Erythroblast (primary cell): ENCODE measurements at regions not wholly inside any gene's neighbourhood (a gene's known extent, or its start where the extent isn't known, plus 50 kb on each side); places are given as distances from the start of the nearest gene placed in this dataset.

Experiments used
- DNase-seq, 2 experiments: peaks; one replicate each; lab custom pipeline; 2025; lab: John Stamatoyannopoulos, UW
- GATA1 ChIP-seq: IDR thresholded peaks from 2 replicates; pipeline ENCODE4 v1.6.1; 2011; ENCODE audit warnings: low read depth, mild to moderate bottlenecking, control low read depth, low read length, moderate library complexity
- POLR2A ChIP-seq: IDR thresholded peaks from 2 replicates; pipeline ENCODE4 v1.6.1; 2011; ENCODE audit warnings: mild to moderate bottlenecking, low read length

- DNase-seq: no peak
- TF ChIP-seq POLR2A (no peak), GATA1 (no peak)
Measured at GRCh38 chr1:82540006-82540405, 739.3 kb downstream of the ADGRL2 start.

DNA sequence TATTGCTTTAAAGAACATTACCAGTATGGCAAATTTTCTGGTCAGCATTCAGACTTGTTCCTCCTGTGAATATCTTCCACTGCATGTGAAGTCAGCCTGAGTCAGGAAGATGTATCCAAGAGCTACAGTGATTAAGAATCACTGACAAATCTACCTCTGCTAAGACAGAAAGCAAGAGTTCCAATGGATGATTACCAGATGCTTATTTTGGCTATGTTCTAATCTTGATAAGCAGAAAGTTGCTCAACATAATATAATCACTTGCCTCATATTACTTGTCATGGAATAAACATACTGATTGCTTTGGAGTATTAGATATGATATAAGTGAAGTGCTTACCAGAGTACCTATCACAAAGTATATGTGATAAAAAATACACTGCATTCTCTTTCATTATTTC, 738.1 kb downstream of the ADGRL2 start:
- no peak for TF ChIP-seq GATA1
- no peak for TF ChIP-seq POLR2A
- no peak for DNase-seq

- TF ChIP-seq GATA1: no peak
- TF ChIP-seq POLR2A: no peak
- DNase-seq: no peak
Measured at GRCh38 chr1:82534996-82535395, 734.3 kb downstream of the ADGRL2 start.

DNA sequence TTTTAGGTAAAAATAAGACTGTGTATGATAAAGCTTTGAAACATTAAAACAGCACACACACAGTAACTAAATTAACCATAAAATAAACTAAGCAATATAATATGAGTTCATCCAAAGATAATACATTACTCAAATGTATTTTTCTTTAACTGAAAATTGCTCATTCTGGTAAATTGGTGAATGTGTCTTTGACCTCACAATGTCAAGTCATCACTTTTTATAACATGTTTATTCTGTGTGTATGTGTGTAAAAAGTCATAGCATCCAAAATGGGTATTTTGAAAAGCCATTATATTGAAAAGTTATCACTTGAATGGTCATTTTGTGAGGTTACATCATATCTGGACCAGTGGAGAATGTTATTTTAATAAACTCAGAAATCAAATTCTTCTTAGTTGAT, 724.6 kb downstream of the ADGRL2 start:
- DNase-seq: no peak
- TF ChIP-seq POLR2A: no peak
- TF ChIP-seq GATA1: no peak

DNA sequence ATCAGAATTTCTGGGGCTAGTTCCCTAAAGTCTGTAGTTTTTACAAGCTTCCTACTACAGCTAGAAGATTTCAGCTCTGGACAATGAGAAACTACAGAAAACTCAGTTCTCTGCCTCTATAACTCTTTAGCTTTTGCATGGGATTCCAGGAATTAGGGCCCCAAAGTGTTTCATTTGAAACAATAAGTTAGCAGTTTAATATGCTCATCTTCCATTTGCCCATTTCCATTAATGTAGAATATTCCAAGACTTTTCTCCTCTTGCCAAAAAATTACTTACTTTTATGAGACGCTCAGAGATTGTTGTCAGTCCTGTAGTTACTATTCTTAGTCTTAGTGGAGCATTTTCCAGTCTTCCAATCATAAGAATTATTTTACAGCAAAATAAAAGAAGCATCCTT, 719.9 kb downstream of the ADGRL2 start:
- no peak for DNase-seq
- TF ChIP-seq GATA1 (no peak), POLR2A (no peak)

DNA sequence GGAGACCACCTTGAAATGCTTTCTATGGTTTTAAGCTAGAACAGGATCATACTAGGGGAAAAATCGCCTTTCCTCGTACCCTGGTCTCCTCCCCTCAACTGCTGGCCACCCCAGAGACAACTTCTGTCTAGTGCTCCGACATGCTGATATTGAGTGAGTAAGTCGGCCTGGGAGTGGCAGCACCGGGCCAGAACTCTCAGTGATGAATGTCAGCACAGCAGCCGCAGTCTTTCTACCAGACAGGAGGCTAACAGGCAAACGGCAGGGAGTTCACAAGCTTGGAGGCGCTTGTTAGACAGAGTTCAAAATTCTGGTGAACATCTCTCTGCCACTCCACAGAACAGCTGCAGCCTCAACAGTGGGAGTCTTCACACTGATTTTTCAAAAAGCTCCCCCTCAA, 716.9 kb downstream of the ADGRL2 start:
- DNase-seq: no peak
- no peak for TF ChIP-seq POLR2A
- TF ChIP-seq GATA1: no peak

DNA sequence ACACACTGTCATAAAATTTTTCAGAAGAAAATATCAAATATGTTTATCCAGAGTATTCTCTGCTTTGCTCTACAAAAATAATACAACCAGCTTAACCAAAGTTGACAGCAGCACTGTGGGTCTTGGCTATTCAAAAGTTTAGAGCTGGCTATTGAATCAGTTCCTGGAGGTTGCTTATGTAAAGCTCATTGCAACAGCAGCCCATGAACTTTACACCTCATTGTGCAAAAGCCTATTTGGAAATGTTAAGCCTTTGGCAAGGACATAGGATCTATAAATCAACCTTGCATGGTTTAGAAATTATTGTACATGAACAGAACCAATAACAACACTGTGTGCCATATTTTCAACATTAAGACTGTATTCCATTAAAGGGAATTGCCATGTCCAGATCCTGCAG, 714.9 kb downstream of the ADGRL2 start:
- TF ChIP-seq POLR2A (no peak), GATA1 (no peak)
- DNase-seq: no peak

GRCh38 chr1:82511441-82511840, 710.7 kb downstream of the ADGRL2 start:
- TF ChIP-seq POLR2A (no peak), GATA1 (no peak)
- no peak for DNase-seq

- TF ChIP-seq POLR2A: no peak
- TF ChIP-seq GATA1: no peak
- DNase-seq: no peak
Measured at GRCh38 chr1:82510431-82510830, 709.7 kb downstream of the ADGRL2 start.

GRCh38 chr1:82507011-82507410, 706.3 kb downstream of the ADGRL2 start:
- TF ChIP-seq POLR2A (no peak), GATA1 (no peak)
- no peak for DNase-seq

DNA sequence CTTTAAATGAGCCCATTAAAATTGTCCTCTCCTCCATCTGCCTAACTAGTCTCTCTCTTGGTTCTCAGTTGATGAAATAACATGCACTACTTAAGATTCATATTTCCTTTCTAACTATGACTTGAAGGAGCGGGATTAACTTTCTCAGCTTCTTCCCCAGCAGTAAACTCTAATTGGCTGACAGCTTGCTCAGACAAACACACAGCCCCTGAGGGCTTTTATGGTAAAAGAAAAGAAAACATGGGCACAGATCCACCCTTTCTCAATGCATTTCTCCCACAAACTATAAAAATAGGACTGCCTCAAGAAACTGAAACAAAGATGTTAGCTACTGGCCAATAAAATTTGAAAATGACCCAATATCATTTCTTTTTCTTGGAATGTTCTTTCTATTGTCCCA, 703.1 kb downstream of the ADGRL2 start:
- DNase-seq: no peak
- TF ChIP-seq POLR2A: no peak
- TF ChIP-seq GATA1: no peak

GRCh38 chr1:82499022-82499421, 698.3 kb downstream of the ADGRL2 start:
- DNase-seq: no peak
- TF ChIP-seq POLR2A: no peak
- TF ChIP-seq GATA1: no peak

GRCh38 chr1:82494117-82494516, 693.4 kb downstream of the ADGRL2 start:
- no peak for DNase-seq
- TF ChIP-seq POLR2A: no peak

DNA sequence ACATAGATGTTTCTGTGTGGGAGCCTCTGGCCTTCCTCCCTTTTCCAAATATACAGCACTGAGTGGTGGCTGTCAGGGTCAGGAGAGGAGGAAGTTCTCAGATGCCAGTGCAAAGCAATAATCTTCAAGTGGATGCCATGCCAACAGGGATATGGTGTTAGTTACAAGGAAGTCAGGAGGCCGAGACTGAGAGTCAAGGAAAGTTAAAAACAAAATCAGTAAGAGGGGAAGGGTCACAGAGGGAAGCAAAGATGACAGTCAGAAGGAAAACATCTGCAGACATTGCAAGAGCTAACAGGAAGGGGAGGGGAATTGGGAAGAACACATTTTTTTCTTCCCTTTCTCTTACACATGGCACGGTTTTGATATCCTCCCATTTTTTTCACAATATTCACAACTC, 691.4 kb downstream of the ADGRL2 start:
- no peak for TF ChIP-seq GATA1
- no peak for DNase-seq

DNA sequence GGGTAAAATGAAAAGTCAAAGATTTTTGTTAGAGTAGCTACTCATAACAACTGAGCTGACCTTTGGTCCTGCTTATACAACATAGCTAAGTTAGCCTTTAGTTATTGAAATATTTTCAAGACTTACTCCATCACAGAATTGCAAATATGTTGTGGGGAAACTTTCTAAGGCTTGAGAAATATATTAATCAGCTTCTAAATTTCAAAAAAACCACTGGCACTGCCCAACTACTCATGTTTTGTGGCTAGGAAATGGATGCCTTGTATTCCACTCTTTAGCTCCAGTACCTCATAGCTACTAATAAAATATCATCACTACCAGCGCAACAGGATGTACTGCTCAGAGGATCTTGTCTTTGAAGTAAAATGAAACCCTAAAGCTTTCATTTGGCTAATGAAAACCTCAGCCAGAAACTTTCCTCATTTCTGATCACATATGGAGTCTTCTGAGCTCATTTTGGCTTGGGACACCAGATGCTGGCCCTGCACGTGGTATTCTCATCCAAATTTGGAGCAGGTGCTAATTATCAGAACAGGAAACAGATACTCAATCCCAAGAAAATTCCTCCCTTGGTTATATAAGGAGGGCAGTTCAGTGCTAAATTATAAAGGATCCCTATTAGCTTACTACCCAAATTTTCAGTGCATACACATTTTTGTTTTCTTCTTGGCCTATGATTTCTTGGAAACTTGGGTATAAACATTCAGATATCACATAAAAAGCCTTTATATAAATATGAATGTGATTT, 690.7 kb downstream of the ADGRL2 start:
- TF ChIP-seq POLR2A (no peak), GATA1 (no peak)
- no peak for DNase-seq
